ENCODE measurements at regions not wholly inside any gene's neighbourhood (a gene's known extent, or its start where the extent isn't known, plus 50 kb on each side); places are given as distances from the start of the nearest gene placed in this dataset.

DNA sequence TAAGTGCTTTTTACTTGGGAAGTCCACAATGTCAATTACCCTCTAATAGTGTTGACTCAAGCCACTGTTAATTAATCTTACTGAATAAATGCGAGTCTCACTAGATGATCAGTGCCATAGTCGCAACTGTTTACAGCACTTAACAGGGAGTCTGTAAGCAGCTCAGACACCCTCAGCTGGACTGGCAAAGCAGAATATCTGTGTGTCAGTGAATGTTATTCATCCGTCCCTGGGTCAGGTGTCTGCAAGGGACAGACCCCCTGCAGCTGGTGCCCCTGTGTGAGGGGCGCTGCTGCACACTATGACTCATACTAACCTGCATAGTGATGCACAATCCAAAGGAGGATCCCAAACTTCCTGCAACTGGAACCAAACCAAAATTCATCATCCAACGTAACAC is 306.5 kb downstream of the HHIPL2 start:
- H3K27ac ChIP-seq (ENCODE audit: low read depth, low read length): no peak overlapping the region
- DNase-seq (ENCODE audit: insufficient read length, low spot score, missing footprints): no peak
- H3K36me3 ChIP-seq (ENCODE audit: insufficient read depth, low read length): no peaks in the 10 kb centered on the region
- H3K27me3 ChIP-seq (ENCODE audit: insufficient read depth, low read length): no peaks in the 10 kb centered on the region
- TF ChIP-seq, protein P1, sequence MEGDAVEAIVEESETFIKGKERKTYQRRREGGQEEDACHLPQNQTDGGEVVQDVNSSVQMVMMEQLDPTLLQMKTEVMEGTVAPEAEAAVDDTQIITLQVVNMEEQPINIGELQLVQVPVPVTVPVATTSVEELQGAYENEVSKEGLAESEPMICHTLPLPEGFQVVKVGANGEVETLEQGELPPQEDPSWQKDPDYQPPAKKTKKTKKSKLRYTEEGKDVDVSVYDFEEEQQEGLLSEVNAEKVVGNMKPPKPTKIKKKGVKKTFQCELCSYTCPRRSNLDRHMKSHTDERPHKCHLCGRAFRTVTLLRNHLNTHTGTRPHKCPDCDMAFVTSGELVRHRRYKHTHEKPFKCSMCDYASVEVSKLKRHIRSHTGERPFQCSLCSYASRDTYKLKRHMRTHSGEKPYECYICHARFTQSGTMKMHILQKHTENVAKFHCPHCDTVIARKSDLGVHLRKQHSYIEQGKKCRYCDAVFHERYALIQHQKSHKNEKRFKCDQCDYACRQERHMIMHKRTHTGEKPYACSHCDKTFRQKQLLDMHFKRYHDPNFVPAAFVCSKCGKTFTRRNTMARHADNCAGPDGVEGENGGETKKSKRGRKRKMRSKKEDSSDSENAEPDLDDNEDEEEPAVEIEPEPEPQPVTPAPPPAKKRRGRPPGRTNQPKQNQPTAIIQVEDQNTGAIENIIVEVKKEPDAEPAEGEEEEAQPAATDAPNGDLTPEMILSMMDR (IDR thresholded peaks at IDR 0.05; ENCODE audit: extremely low read depth, low read depth, low read length): no peak
- no peak overlapping the region for H2AFZ ChIP-seq (ENCODE audit: low read length)
- no peaks in the 10 kb centered on the region for H4K20me1 ChIP-seq (ENCODE audit: insufficient read depth, low read length)
- no peaks in the 10 kb centered on the region for H3K79me2 ChIP-seq (ENCODE audit: insufficient read depth, low read length)
- H3K4me3 ChIP-seq (ENCODE audit: insufficient read depth, low read length): no peak overlapping the region
- H3K4me2 ChIP-seq (ENCODE audit: insufficient read depth, low read length): no peak overlapping the region
- peaks cover 9% of the 10 kb centered on the region for H3K4me1 ChIP-seq (ENCODE audit: insufficient read depth, low read length)
- H3K9me3 ChIP-seq (ENCODE audit: low read depth, low read length): no peaks in the 10 kb centered on the region

DNA sequence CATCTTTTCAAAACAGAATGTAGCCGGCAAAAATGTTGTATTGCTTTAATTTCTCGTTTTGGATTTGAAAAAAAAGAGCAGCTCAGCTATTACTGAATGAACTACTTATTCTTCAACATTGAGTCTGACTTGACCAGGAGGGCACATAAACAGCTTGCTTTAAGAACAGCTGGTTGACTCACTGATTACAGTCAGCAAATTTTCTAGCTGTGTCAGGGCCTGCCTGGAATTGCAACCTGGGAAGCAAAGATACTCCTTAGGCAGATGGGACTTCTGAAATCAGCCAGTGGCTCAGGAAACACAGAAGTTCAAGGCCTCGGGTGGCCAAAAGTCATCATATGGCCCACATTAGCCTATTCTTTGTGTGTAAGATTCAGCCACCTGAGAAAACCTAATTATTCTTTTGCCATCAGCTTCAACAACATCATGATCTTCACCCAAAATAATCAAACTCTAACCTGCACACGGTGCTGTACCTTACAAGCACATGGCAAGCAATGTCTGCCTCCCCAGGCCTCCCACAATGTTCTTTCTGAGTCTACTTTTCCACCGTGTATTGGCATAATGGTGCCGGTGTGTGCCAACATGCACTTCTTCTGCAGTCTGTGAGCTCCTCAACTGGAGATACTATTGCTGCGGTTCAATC is 307.2 kb downstream of the HHIPL2 start:
- Histone ChIP-seq H3K4me1 (ENCODE audit: insufficient read depth, low read length) (peaks cover 9% of the 10 kb centered on the region), H3K9me3 (ENCODE audit: low read depth, low read length) (no peaks in the 10 kb centered on the region), H4K20me1 (ENCODE audit: insufficient read depth, low read length) (no peaks in the 10 kb centered on the region), H3K4me3 (ENCODE audit: insufficient read depth, low read length) (no peak overlapping the region), H3K79me2 (ENCODE audit: insufficient read depth, low read length) (no peaks in the 10 kb centered on the region), H3K36me3 (ENCODE audit: insufficient read depth, low read length) (no peaks in the 10 kb centered on the region), H2AFZ (ENCODE audit: low read length) (peak overlapping the region; percentile 75), H3K27me3 (ENCODE audit: insufficient read depth, low read length) (no peaks in the 10 kb centered on the region), H3K4me2 (ENCODE audit: insufficient read depth, low read length) (no peak overlapping the region), H3K27ac (ENCODE audit: low read depth, low read length) (no peak overlapping the region)
- TF ChIP-seq, protein P1 (IDR thresholded peaks at IDR 0.05; ENCODE audit: extremely low read depth, low read depth, low read length): no peak
- DNase-seq (ENCODE audit: insufficient read length, low spot score, missing footprints): no peak

DNA sequence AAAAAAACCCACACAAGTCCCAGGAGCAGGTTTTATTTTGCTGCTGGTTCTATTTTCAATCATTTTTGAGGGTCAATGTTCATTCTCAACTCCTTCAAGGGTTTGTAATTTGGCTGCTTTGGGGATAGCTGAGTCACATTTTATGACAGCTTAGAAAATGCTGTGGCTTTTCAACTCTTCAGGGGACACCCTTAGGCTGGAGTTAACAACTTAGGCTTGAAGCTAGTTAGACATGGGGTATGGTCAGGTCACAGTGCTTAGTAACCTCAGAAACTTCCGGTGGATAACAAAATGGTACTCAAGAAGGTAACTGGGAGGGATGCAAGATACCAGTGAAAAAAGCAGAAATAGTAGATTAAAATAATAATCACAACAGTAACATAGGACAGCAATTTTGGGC is 308.8 kb downstream of the HHIPL2 start:
- no peak overlapping the region for H3K4me2 ChIP-seq (ENCODE audit: insufficient read depth, low read length)
- H3K36me3 ChIP-seq (ENCODE audit: insufficient read depth, low read length): no peaks in the 10 kb centered on the region
- no peak overlapping the region for H3K4me3 ChIP-seq (ENCODE audit: insufficient read depth, low read length)
- no peak for DNase-seq (ENCODE audit: insufficient read length, low spot score, missing footprints)
- no peak overlapping the region for H3K27ac ChIP-seq (ENCODE audit: low read depth, low read length)
- no peaks in the 10 kb centered on the region for H3K79me2 ChIP-seq (ENCODE audit: insufficient read depth, low read length)
- no peaks in the 10 kb centered on the region for H3K9me3 ChIP-seq (ENCODE audit: low read depth, low read length)
- H2AFZ ChIP-seq (ENCODE audit: low read length): no peak overlapping the region
- no peaks in the 10 kb centered on the region for H3K27me3 ChIP-seq (ENCODE audit: insufficient read depth, low read length)
- TF ChIP-seq, protein P1 (IDR thresholded peaks at IDR 0.05; ENCODE audit: extremely low read depth, low read depth, low read length): no peak
- H3K4me1 ChIP-seq (ENCODE audit: insufficient read depth, low read length): peaks cover 9% of the 10 kb centered on the region
- no peaks in the 10 kb centered on the region for H4K20me1 ChIP-seq (ENCODE audit: insufficient read depth, low read length)

DNA sequence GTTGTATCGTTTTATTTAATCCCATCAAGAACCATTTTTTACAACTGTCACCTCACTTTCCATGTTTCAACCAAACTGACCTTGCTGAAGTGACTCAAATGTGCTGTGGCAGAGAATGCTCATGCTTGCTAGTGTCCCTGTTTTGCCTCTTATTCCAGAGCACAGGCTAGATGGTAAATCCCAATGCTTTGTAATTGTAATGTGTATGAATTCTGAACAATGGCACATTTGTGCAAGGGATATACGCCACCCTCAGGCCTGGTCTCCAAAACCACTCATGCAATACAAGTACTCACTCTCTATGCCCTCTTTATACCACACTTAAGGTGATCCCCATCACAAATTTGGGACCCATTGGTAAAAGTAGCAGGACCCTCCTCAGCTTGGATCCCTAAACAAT is 313.6 kb downstream of the HHIPL2 start:
- no peaks in the 10 kb centered on the region for H3K4me1 ChIP-seq (ENCODE audit: insufficient read depth, low read length)
- H4K20me1 ChIP-seq (ENCODE audit: insufficient read depth, low read length): no peaks in the 10 kb centered on the region
- H3K4me2 ChIP-seq (ENCODE audit: insufficient read depth, low read length): no peak overlapping the region
- H3K9me3 ChIP-seq (ENCODE audit: low read depth, low read length): no peaks in the 10 kb centered on the region
- H3K36me3 ChIP-seq (ENCODE audit: insufficient read depth, low read length): no peaks in the 10 kb centered on the region
- H2AFZ ChIP-seq (ENCODE audit: low read length): no peak overlapping the region
- no peak overlapping the region for H3K4me3 ChIP-seq (ENCODE audit: insufficient read depth, low read length)
- no peaks in the 10 kb centered on the region for H3K79me2 ChIP-seq (ENCODE audit: insufficient read depth, low read length)
- H3K27ac ChIP-seq (ENCODE audit: low read depth, low read length): no peak overlapping the region
- no peak for DNase-seq (ENCODE audit: insufficient read length, low spot score, missing footprints)
- H3K27me3 ChIP-seq (ENCODE audit: insufficient read depth, low read length): no peaks in the 10 kb centered on the region
- TF ChIP-seq, protein P1 (IDR thresholded peaks at IDR 0.05; ENCODE audit: extremely low read depth, low read depth, low read length): no peak
